ENCODE measurements at regions not wholly inside any gene's neighbourhood (a gene's known extent, or its start where the extent isn't known, plus 50 kb on each side); places are given as distances from the start of the nearest gene placed in this dataset.

- ChIA-PET POLR2A (interaction anchor here (0.6 kb wide), 1 partner anchor 76 kb away, joined by 5 read pairs; no protein-coding TSS in a partner anchor), CTCF (interaction anchor here (0.6 to 0.7 kb wide), 2 partner anchors 61 to 158 kb away, joined by 3 read pairs; no protein-coding TSS in a partner anchor)
- Histone ChIP-seq H3K4me3 (ENCODE audit: low read depth, low read length) (no peak overlapping the region), H3K4me1 (ENCODE audit: control insufficient read depth, insufficient read depth, low read length) (no peaks in the 10 kb centered on the region), H3K9me3 (ENCODE audit: control insufficient read depth, insufficient read depth, low read depth, low read length) (no peaks in the 10 kb centered on the region), H3K36me3 (ENCODE audit: control insufficient read depth in 2 of 2, insufficient read depth in 1 of 2, low read length in 2 of 2) (no peaks in the 10 kb centered on the region), H3K27ac (ENCODE audit: extremely low read depth, low read depth, low read length) (no peak overlapping the region)
- TF ChIP-seq, protein P1, sequence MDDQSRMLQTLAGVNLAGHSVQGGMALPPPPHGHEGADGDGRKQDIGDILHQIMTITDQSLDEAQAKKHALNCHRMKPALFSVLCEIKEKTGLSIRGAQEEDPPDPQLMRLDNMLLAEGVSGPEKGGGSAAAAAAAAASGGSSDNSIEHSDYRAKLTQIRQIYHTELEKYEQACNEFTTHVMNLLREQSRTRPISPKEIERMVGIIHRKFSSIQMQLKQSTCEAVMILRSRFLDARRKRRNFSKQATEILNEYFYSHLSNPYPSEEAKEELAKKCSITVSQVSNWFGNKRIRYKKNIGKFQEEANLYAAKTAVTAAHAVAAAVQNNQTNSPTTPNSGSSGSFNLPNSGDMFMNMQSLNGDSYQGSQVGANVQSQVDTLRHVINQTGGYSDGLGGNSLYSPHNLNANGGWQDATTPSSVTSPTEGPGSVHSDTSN (CRISPR knock-in tag; IDR thresholded peaks at IDR 0.05): no peak
- TF ChIP-seq ZNF658 (tag by site-specific recombination; IDR thresholded peaks at IDR 0.05) (no peak), ZNF791 (tag by site-specific recombination; IDR thresholded peaks at IDR 0.05) (no peak), KLF1 (tag by site-specific recombination; IDR thresholded peaks at IDR 0.05) (no peak), ZNF2 (tag by site-specific recombination; IDR thresholded peaks at IDR 0.05) (no peak), OSR2 (tag by site-specific recombination; IDR thresholded peaks at IDR 0.05) (no peak), ZNF416 (tag by site-specific recombination; IDR thresholded peaks at IDR 0.05) (no peak), ZNF155 (tag by site-specific recombination; IDR thresholded peaks at IDR 0.05) (no peak), ZNF629 (tag by site-specific recombination; IDR thresholded peaks at IDR 0.05) (no peak), ZNF610 (tag by site-specific recombination; IDR thresholded peaks at IDR 0.05; ENCODE audit: borderline replicate concordance) (no peak), GLIS1 (tag by site-specific recombination; IDR thresholded peaks at IDR 0.05) (no peak), ZNF335 (tag by site-specific recombination; conservative IDR thresholded peaks at IDR 0.05) (no peak), ZNF549 (tag by site-specific recombination; IDR thresholded peaks at IDR 0.05) (no peak), ZNF19 (tag by site-specific recombination; IDR thresholded peaks at IDR 0.05; ENCODE audit: low read depth) (no peak), ZNF132 (tag by site-specific recombination; IDR thresholded peaks at IDR 0.05; ENCODE audit: borderline replicate concordance) (no peak), MEIS1 (CRISPR knock-in tag; IDR thresholded peaks at IDR 0.05; ENCODE audit: borderline replicate concordance) (no peak)
- TF ChIP-seq, protein P2, sequence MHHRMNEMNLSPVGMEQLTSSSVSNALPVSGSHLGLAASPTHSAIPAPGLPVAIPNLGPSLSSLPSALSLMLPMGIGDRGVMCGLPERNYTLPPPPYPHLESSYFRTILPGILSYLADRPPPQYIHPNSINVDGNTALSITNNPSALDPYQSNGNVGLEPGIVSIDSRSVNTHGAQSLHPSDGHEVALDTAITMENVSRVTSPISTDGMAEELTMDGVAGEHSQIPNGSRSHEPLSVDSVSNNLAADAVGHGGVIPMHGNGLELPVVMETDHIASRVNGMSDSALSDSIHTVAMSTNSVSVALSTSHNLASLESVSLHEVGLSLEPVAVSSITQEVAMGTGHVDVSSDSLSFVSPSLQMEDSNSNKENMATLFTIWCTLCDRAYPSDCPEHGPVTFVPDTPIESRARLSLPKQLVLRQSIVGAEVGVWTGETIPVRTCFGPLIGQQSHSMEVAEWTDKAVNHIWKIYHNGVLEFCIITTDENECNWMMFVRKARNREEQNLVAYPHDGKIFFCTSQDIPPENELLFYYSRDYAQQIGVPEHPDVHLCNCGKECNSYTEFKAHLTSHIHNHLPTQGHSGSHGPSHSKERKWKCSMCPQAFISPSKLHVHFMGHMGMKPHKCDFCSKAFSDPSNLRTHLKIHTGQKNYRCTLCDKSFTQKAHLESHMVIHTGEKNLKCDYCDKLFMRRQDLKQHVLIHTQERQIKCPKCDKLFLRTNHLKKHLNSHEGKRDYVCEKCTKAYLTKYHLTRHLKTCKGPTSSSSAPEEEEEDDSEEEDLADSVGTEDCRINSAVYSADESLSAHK (tag by site-specific recombination; IDR thresholded peaks at IDR 0.05): no peak
- TF ChIP-seq, protein P3, sequence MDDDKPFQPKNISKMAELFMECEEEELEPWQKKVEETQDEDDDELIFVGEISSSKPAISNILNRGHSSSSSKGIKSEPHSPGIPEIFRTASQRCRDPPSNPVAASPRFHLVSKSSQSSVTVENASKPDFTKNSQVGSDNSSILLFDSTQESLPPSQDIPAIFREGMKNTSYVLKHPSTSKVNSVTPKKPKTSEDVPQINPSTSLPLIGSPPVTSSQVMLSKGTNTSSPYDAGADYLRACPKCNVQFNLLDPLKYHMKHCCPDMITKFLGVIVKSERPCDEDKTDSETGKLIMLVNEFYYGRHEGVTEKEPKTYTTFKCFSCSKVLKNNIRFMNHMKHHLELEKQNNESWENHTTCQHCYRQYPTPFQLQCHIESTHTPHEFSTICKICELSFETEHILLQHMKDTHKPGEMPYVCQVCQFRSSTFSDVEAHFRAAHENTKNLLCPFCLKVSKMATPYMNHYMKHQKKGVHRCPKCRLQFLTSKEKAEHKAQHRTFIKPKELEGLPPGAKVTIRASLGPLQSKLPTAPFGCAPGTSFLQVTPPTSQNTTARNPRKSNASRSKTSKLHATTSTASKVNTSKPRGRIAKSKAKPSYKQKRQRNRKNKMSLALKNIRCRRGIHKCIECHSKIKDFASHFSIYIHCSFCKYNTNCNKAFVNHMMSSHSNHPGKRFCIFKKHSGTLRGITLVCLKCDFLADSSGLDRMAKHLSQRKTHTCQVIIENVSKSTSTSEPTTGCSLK (tag by site-specific recombination; IDR thresholded peaks at IDR 0.05): no peak
- TF ChIP-seq, protein P4, sequence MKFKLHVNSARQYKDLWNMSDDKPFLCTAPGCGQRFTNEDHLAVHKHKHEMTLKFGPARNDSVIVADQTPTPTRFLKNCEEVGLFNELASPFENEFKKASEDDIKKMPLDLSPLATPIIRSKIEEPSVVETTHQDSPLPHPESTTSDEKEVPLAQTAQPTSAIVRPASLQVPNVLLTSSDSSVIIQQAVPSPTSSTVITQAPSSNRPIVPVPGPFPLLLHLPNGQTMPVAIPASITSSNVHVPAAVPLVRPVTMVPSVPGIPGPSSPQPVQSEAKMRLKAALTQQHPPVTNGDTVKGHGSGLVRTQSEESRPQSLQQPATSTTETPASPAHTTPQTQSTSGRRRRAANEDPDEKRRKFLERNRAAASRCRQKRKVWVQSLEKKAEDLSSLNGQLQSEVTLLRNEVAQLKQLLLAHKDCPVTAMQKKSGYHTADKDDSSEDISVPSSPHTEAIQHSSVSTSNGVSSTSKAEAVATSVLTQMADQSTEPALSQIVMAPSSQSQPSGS (tag by site-specific recombination; IDR thresholded peaks at IDR 0.05; ENCODE audit: low read depth): no peak
These were observed 80.1 kb downstream of the MYCN start for GRCh38 chr2:16020389-16021008.
